H1 (cell line): ENCODE measurements at regions not wholly inside any gene's neighbourhood (a gene's known extent, or its start where the extent isn't known, plus 50 kb on each side); places are given as distances from the start of the nearest gene placed in this dataset.

ENCODE experiments used
- CTCF ChIA-PET: fragments of 300-600 bp; sonication (Branson Sonifier 250); formaldehyde crosslinking; loops from one replicate; lab custom pipeline; 2021; ENCODE audit not compliant: partially characterized antibody; lab: Charles Lee
- POLR2A ChIA-PET: fragments of 300-600 bp; sonication (Branson Sonifier 250); formaldehyde crosslinking; loops from one replicate; lab custom pipeline; 2021; ENCODE audit warnings: inconsistent platforms; ENCODE audit not compliant: partially characterized antibody; lab: Charles Lee
- DNase-seq, 2 experiments: peaks; one replicate each; pipeline versions ENCODE4 v3.0.0 to v3.0.0-alpha.2; 2010 to 2022; ENCODE audit warnings: low spot score in 2 of 2, low read depth in 1 of 2, mixed read lengths in 1 of 2
- FAIRE-seq: peaks from 2 replicates; lab custom pipeline; 2011; peaks lifted over from hg19 to GRCh38; lab: Jason Lieb, UNC
- H2AFZ ChIP-seq: 2 replicates; pipeline ENCODE4 v1.8.1; 2012; ENCODE audit warnings: low read length, inconsistent platforms
- H2AK5ac ChIP-seq: 2 replicates; pipeline ENCODE4 v1.6.1; 2013; ENCODE audit warnings: low read depth, low read length
- H2BK120ac ChIP-seq: replicated peaks from 2 replicates; pipeline ENCODE3; 2013; ENCODE audit warnings: low read depth, low read length, inconsistent platforms
- H2BK12ac ChIP-seq: 2 replicates; pipeline ENCODE4 v1.6.1; 2013; ENCODE audit warnings: low read depth, low read length
- H2BK15ac ChIP-seq: 2 replicates; pipeline ENCODE4 v1.6.1; 2013; ENCODE audit warnings: low read length
- H2BK20ac ChIP-seq: 2 replicates; pipeline ENCODE4 v1.6.1; 2013; ENCODE audit warnings: low read length
- H2BK5ac ChIP-seq: 2 replicates; pipeline ENCODE4 v1.6.1; 2013; ENCODE audit warnings: low read depth, low read length
- H3K14ac ChIP-seq: 2 replicates; pipeline ENCODE4 v1.6.1; 2013; ENCODE audit warnings: inconsistent platforms; ENCODE audit not compliant: insufficient read length
- H3K18ac ChIP-seq: 2 replicates; pipeline ENCODE4 v1.6.1; 2013; ENCODE audit warnings: low read length; ENCODE audit errors: extremely low read depth
- H3K23ac ChIP-seq: 2 replicates; pipeline ENCODE4 v1.6.1; 2013; ENCODE audit warnings: inconsistent platforms; ENCODE audit not compliant: insufficient read length
- H3K23me2 ChIP-seq: 2 replicates; pipeline ENCODE4 v1.6.1; 2013; ENCODE audit warnings: low read depth, low read length
- H3K27ac ChIP-seq: 2 replicates; pipeline ENCODE4 v1.6.1; 2011; ENCODE audit warnings: low read depth, low read length, inconsistent platforms
- H3K27me3 ChIP-seq, 4 experiments: replicated peaks in 1 of 4; 1 replicate in 1 of 4; 2 replicates in 3 of 4; pipeline versions ENCODE4 v1.6.1 to v1.8.1; 2011 to 2013; ENCODE audit warnings: low read length in 3 of 4, mild to moderate bottlenecking in 3 of 4, inconsistent platforms in 2 of 4, mixed read lengths in 2 of 4, moderate library complexity in 1 of 4; ENCODE audit not compliant: control insufficient read depth in 3 of 4, insufficient read depth in 3 of 4; ENCODE audit errors: extremely low read depth in 1 of 4
- H3K36me3 ChIP-seq, 4 experiments: 2 replicates each; pipeline versions ENCODE4 v1.6.1 to v1.8.1; 2011 to 2013; ENCODE audit warnings: mild to moderate bottlenecking in 4 of 4, low read length in 3 of 4, moderate library complexity in 2 of 4, control low read depth in 1 of 4, inconsistent platforms in 1 of 4; ENCODE audit not compliant: insufficient read depth in 4 of 4, control insufficient read depth in 2 of 4
- H3K4ac ChIP-seq: replicated peaks from 2 replicates; pipeline ENCODE3; 2013; ENCODE audit warnings: low read length, low read depth, mixed read lengths, inconsistent platforms; ENCODE audit not compliant: insufficient read length
- H3K4me1 ChIP-seq, 4 experiments: replicated peaks in 1 of 4; 1 replicate in 1 of 4; 2 replicates in 3 of 4; pipeline versions ENCODE4 v1.6.1 to v1.8.1; 2011 to 2013; ENCODE audit warnings: low read length in 3 of 4, inconsistent platforms in 2 of 4, mixed read lengths in 1 of 4; ENCODE audit not compliant: insufficient read depth in 4 of 4, control insufficient read depth in 3 of 4
- H3K4me2 ChIP-seq, 2 experiments: 2 replicates each; pipeline versions ENCODE4 v1.6.1 to v1.8.1; 2011 to 2013; ENCODE audit warnings: low read depth in 2 of 2, low read length in 2 of 2, control low read depth in 1 of 2, inconsistent platforms in 1 of 2, mild to moderate bottlenecking in 1 of 2; ENCODE audit not compliant: insufficient read depth in 1 of 2
- H3K4me3 ChIP-seq, 4 experiments: fragments of 200-600, 300-600 bp in 1 of 4; sonication (generic), shearing (Covaris generic), sonication (Bioruptor Twin) in 1 of 4; 2 replicates each; pipeline versions ENCODE4 v1.5.1 to v1.8.1; 2011 to 2016; ENCODE audit warnings: low read length in 4 of 4, low read depth in 3 of 4, control low read depth in 2 of 4, inconsistent platforms in 2 of 4, mild to moderate bottlenecking in 2 of 4, mixed read lengths in 1 of 4, moderate library complexity in 1 of 4; ENCODE audit not compliant: insufficient read depth in 2 of 4; ENCODE audit errors: extremely low read depth in 1 of 4
- H3K56ac ChIP-seq: replicated peaks from 2 replicates; pipeline ENCODE3; 2013; ENCODE audit warnings: low read depth, mild to moderate bottlenecking, mixed read lengths, low read length, inconsistent platforms; ENCODE audit not compliant: insufficient read length
- H3K79me1 ChIP-seq: 2 replicates; pipeline ENCODE4 v1.6.1; 2013; ENCODE audit warnings: low read depth, low read length, control low read depth
- H3K79me2 ChIP-seq, 2 experiments: 2 replicates each; pipeline versions ENCODE4 v1.6.1 to v1.8.1; 2012 to 2013; ENCODE audit warnings: low read length in 2 of 2, mild to moderate bottlenecking in 2 of 2, inconsistent platforms in 1 of 2; ENCODE audit not compliant: insufficient read depth in 2 of 2, control insufficient read depth in 1 of 2
- H3K9ac ChIP-seq, 4 experiments: replicated peaks in 1 of 4; 1 replicate in 1 of 4; 2 replicates in 3 of 4; pipeline versions ENCODE4 v1.6.1 to v1.8.1; 2011 to 2013; ENCODE audit warnings: low read depth in 3 of 4, low read length in 3 of 4, control low read depth in 2 of 4, mild to moderate bottlenecking in 2 of 4, moderate library complexity in 2 of 4, inconsistent platforms in 1 of 4; ENCODE audit errors: extremely low read depth in 1 of 4
- H3K9me3 ChIP-seq, 2 experiments: 2 replicates each; pipeline versions ENCODE4 v1.6.1 to v1.8.1; 2012 to 2013; ENCODE audit warnings: mild to moderate bottlenecking in 2 of 2, moderate library complexity in 2 of 2, control low read depth in 1 of 2, inconsistent platforms in 1 of 2, low read depth in 1 of 2, low read length in 1 of 2, mixed read lengths in 1 of 2; ENCODE audit not compliant: insufficient read depth in 2 of 2
- H4K20me1 ChIP-seq, 2 experiments: replicated peaks in 1 of 2; 2 replicates each; pipeline versions ENCODE3 to v1.8.1; 2011 to 2013; ENCODE audit warnings: inconsistent platforms in 2 of 2, low read length in 2 of 2, mild to moderate bottlenecking in 1 of 2; ENCODE audit not compliant: insufficient read depth in 2 of 2, control insufficient read depth in 1 of 2
- H4K5ac ChIP-seq: 2 replicates; pipeline ENCODE4 v1.6.1; 2013; ENCODE audit warnings: low read length, low read depth, mixed read lengths, inconsistent platforms; ENCODE audit not compliant: insufficient read length
- H4K8ac ChIP-seq: 2 replicates; pipeline ENCODE4 v1.8.0; 2013; ENCODE audit warnings: mild to moderate bottlenecking, moderate library complexity, low read length, inconsistent platforms; ENCODE audit not compliant: insufficient read depth; ENCODE audit errors: extremely low read depth
- H4K91ac ChIP-seq: replicated peaks from 2 replicates; pipeline ENCODE3; 2013; ENCODE audit warnings: low read length, mixed read lengths, inconsistent platforms; ENCODE audit not compliant: insufficient read length
- ATF2 ChIP-seq: IDR thresholded peaks from 2 replicates; pipeline ENCODE4 v1.6.1; 2012; ENCODE audit warnings: low read length, inconsistent platforms
- ATF3 ChIP-seq: IDR thresholded peaks from 2 replicates; pipeline ENCODE4 v1.6.1; 2011; ENCODE audit warnings: low read depth, mild to moderate bottlenecking, low read length; ENCODE audit not compliant: insufficient read depth
- CBX8 ChIP-seq: fragments of 300-800, 300-1000 bp; sonication (generic); IDR thresholded peaks from 2 replicates; pipeline ENCODE4 v1.7.1; 2016; ENCODE audit warnings: low read depth, low read length, borderline replicate concordance
- E2F6 ChIP-seq: IDR thresholded peaks from 2 replicates; pipeline ENCODE4 v1.6.1; 2012; ENCODE audit warnings: inconsistent platforms
- HDAC2 ChIP-seq, 2 experiments: fragments of 300-600 bp in 1 of 2; sonication (generic) in 1 of 2; IDR thresholded peaks; 2 replicates each; pipeline ENCODE4 v1.6.1; 2011 to 2012; ENCODE audit warnings: low read depth in 2 of 2, low read length in 2 of 2, mild to moderate bottlenecking in 2 of 2, moderate library complexity in 2 of 2, borderline replicate concordance in 1 of 2, inconsistent platforms in 1 of 2
- HDAC6 ChIP-seq: IDR thresholded peaks from one replicate; pipeline ENCODE4 v1.7.1; 2012; ENCODE audit warnings: low read depth, mild to moderate bottlenecking, inconsistent platforms, low read length, moderate library complexity
- JUND ChIP-seq: IDR thresholded peaks from 2 replicates; pipeline ENCODE4 v1.6.1; 2011; ENCODE audit warnings: mild to moderate bottlenecking, improper control_type of control experiment, low read length
- MAFK ChIP-seq: IDR thresholded peaks from 2 replicates; pipeline ENCODE4 v1.6.1; 2012; ENCODE audit warnings: low read depth, mild to moderate bottlenecking, improper control_type of control experiment, low read length
- POLR2AphosphoS5 ChIP-seq: IDR thresholded peaks from 2 replicates; pipeline ENCODE4 v1.6.1; 2011; ENCODE audit warnings: low read depth, low read length
- SAP30 ChIP-seq: fragments of 300-600 bp; sonication (generic); IDR thresholded peaks from 2 replicates; pipeline ENCODE4 v1.7.1; 2012; ENCODE audit warnings: low read length, moderate library complexity, mild to moderate bottlenecking, inconsistent platforms; ENCODE audit not compliant: insufficient read depth, insufficient replicate concordance
- SRF ChIP-seq: IDR thresholded peaks from 2 replicates; pipeline ENCODE4 v1.6.1; 2011; ENCODE audit warnings: mild to moderate bottlenecking, low read depth, low read length, moderate library complexity
- WGBS, 2 experiments: shearing (Covaris generic) in 1 of 2; methylation state at CpG; one replicate each; pipeline versions ENCODE4 v1.1.6 to v1.1.7; 2013 to 2015; ENCODE audit warnings: low lambda C conversion rate in 2 of 2, mixed read lengths in 2 of 2, inconsistent platforms in 1 of 2, low coverage in 1 of 2, missing lambda C conversion rate in 1 of 2; ENCODE audit not compliant: insufficient replicate concordance in 2 of 2, insufficient coverage in 1 of 2, insufficient read length in 1 of 2; ENCODE audit errors: extremely low coverage in 1 of 2, missing lambda C conversion rate in 1 of 2; 5-methylcytosine and 5-hydroxymethylcytosine counted together

- no peak overlapping the region for H3K4me2 ChIP-seq
- H2BK20ac ChIP-seq, result no peak overlapping the region
- H3K14ac ChIP-seq, result no peak overlapping the region
- H3K4me1 ChIP-seq, result peaks cover 2 to 10% (median 7%) of the 10 kb centered on the region in 4 experiments; a peak in 5 of 7 replicates
- DNase-seq, result no peak
- no peaks in the 10 kb centered on the region for H3K27me3 ChIP-seq
- no peaks in the 10 kb centered on the region for H3K23me2 ChIP-seq
- ChIA-PET POLR2A (no interaction called here), CTCF (interaction anchor here (0.8 to 1.5 kb wide), 2 partner anchors 18 to 42 kb away, joined by 3 read pairs; no protein-coding TSS in a partner anchor)
- H2AK5ac ChIP-seq, result no peak overlapping the region; the same call in 1 of the 2 replicates
- H2BK120ac ChIP-seq, result no peak overlapping the region
- no peak overlapping the region for H4K91ac ChIP-seq
- H3K36me3 ChIP-seq, result no peaks in the 10 kb centered on the region
- H3K9me3 ChIP-seq, result peaks cover 0 to 2% of the 10 kb centered on the region in 2 experiments; a peak in 2 of 4 replicates
- no peaks in the 10 kb centered on the region for H3K79me1 ChIP-seq
- no peak overlapping the region for H2BK15ac ChIP-seq
- H3K27ac ChIP-seq, result no peak overlapping the region
- no peak overlapping the region for H4K5ac ChIP-seq
- H3K79me2 ChIP-seq, result no peaks in the 10 kb centered on the region
- H3K18ac ChIP-seq, result no peak overlapping the region
- no peak overlapping the region for H3K4ac ChIP-seq
- no peak overlapping the region for H3K23ac ChIP-seq
- WGBS, 2 experiments, result 86% methylated on average over 1 of the region's 1 CpG; no CpG with 5 or more reads in 1 of the 2 experiments
- H2BK12ac ChIP-seq, result no peak overlapping the region
- H2AFZ ChIP-seq, result no peak overlapping the region
- H3K4me3 ChIP-seq, result no peak overlapping the region
- no peak overlapping the region for H3K56ac ChIP-seq
- H3K9ac ChIP-seq, result no peak overlapping the region
- H4K8ac ChIP-seq, result no peak overlapping the region
- no peaks in the 10 kb centered on the region for H4K20me1 ChIP-seq
- no peak overlapping the region for H2BK5ac ChIP-seq
- no peak for FAIRE-seq
- TF ChIP-seq JUND (no peak), SAP30 (no peak), SRF (no peak), HDAC6 (no peak), ATF2 (no peak), ATF3 (no peak), HDAC2 (IDR thresholded peaks at IDR 0.05; ENCODE audit: borderline replicate concordance in 1 of 2, low read depth in 2 of 2, low read length in 2 of 2) (no peak), MAFK (no peak), E2F6 (no peak), POLR2AphosphoS5 (no peak), CBX8 (no peak)
These were observed 64.2 kb upstream of the FAM20A start for GRCh38 chr17:68665373-68665772.
